HG03196 (cell line): ENCODE measurements at regions not wholly inside any gene's neighbourhood (a gene's known extent, or its start where the extent isn't known, plus 50 kb on each side); places are given as distances from the start of the nearest gene placed in this dataset.
"Not testable (repeated sequence)": the region's sequence is repeated elsewhere in the genome, so short reads cannot be mapped to it uniquely, and the experiment has no call there.

Experiments
- ATAC-seq: cut with Tn5 transposase; IDR thresholded peaks from one replicate; pipeline ENCODE4 v1.9.1; 2021; ENCODE audit not compliant: unreplicated experiment

DNA sequence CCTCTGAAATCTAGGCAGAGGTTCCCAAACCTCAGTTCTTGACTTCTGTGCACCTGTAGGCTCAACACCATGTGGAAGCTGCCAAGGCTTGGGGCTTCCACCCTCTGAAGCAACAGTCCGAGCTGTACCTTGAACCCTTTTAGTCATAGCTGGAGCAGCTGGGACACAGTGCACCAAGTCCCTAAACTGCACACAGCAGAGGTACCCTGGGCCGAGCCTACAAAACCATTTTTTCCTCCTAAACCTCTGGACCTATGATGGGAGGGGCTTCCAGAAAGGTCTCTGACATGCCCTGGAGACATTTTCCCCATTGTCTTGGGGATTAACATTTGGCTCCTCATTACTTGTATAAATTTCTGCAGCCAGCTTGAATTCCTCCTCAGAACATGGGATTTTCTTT, 168.8 kb downstream of the TLE3 start:
- not testable (repeated sequence) for ATAC-seq

GRCh38 chr15:69929905-69930630, 167.6 kb downstream of the TLE3 start:
- no peak for ATAC-seq

DNA sequence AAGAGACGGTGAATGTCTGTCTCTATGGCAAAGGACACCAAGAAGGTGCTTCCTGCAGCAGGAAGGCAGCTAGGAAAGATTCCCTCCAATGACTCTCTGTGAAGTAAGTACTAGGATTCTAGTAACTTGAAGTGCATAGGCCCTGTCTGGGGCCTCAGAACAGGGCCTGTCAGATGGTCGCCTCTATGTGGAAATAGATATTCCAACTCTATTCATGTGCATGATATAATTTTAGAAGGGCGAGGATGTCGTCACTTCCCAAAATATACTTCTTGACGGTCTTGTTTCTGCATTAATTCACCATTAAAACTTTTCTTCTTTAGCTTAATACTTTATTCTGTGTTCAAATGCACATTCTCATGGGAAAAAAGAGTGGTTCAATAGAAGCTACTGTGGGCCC, 167.0 kb downstream of the TLE3 start:
- no peak for ATAC-seq

GRCh38 chr15:69931156-69931555, 166.6 kb downstream of the TLE3 start:
- no peak for ATAC-seq

- no peak for ATAC-seq
Measured at GRCh38 chr15:69934607-69935006, 163.1 kb downstream of the TLE3 start.

- no peak for ATAC-seq
Measured at GRCh38 chr15:69939513-69940440, 157.9 kb downstream of the TLE3 start.

GRCh38 chr15:69940441-69941300, 157.0 kb downstream of the TLE3 start:
- no peak for ATAC-seq

DNA sequence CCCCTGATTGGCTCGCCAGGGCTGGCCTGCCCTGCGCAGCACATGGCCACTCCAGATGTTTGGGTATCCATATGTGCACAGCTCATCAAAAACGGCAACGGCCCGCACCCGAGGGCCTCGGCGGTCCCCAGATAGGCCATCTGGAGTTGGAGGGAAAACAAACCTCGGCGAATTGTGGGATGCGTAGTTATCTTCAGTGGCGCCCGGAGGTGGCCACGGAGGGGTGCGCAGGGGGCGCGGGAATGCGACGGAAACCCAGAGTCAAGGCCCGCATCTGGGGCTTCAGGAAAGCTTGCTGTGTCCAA, 156.5 kb downstream of the TLE3 start:
- ATAC-seq, result no peak

- ATAC-seq, result no peak
Measured at GRCh38 chr15:69941706-69942495, 155.8 kb downstream of the TLE3 start.

- ATAC-seq, result no peak
Measured at GRCh38 chr15:69943637-69944036, 154.1 kb downstream of the TLE3 start.

DNA sequence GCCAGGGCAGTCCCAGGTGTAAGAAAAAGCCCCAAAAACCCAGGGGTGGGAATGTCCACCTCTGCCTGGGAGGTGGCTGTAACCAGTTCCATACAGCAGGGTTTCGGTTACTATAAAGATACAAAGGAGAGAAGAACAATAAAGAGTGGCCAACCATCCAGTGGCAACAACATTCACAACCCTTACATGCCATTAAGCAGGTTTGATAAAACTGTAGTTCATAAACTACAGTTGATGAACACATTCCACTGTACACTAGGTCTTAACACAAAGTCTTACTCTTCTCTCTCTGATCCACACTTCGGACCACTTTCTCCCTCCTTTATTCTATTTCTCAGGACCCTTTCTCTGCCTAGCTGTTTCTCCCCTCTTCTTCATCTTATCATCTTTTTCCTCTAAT, 152.0 kb downstream of the TLE3 start:
- ATAC-seq, result no peak

GRCh38 chr15:69946870-69947269, 150.8 kb downstream of the TLE3 start:
- no peak for ATAC-seq

GRCh38 chr15:69947394-69947793, 150.3 kb downstream of the TLE3 start:
- no peak for ATAC-seq

- ATAC-seq, result no peak
Measured at GRCh38 chr15:69949485-69949884, 148.2 kb downstream of the TLE3 start.

- no peak for ATAC-seq
Measured at GRCh38 chr15:69951256-69951897, 146.3 kb downstream of the TLE3 start.

DNA sequence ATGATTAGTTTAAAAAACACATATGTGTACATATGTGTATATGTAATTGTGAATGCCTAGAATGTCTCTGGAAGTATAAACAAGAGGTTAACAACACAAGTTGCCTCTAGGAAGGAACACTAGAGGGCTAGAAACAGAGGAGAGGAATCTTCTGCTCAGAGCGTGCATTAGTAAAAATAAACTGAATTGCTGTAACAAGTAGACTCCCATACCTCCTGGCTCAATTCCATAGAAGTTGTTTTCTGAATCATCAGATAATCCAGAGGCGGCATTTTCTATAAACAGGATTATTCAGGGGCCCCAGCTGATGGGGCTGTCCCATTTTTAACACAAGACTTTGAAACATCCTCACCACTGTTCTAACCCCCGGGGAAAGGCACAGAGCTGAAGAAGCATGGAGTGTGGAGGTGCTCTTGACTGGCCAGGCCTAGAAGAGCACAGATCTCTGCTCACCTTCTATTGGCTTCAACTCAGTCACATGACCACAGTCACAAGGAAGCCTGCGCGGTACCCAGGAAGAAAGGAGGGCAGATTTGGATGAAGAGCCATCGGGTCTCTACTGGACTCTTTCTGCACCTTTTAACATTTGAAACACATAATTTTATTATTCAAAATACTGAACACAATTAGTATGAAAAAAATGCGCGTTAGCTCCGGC, 145.7 kb downstream of the TLE3 start:
- ATAC-seq, result no peak

DNA sequence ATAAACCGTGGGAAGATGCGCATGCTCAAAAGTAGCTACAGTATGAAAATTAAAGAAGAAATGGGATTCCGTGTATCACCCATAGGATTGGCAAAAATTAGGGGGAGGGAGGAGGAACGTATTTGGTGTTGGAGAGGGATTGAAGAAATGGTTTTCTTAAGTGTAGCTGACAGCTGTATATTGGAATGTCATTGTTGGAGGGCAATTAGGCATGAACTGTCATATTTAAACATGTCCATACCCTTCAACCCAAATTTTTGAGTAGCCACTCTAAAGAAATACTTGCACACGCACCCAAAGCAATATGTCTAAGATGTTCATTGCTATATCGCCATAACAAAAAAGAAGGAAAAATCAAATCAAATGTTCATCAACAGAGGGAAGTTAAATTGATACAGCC, 144.7 kb downstream of the TLE3 start:
- no peak for ATAC-seq

DNA sequence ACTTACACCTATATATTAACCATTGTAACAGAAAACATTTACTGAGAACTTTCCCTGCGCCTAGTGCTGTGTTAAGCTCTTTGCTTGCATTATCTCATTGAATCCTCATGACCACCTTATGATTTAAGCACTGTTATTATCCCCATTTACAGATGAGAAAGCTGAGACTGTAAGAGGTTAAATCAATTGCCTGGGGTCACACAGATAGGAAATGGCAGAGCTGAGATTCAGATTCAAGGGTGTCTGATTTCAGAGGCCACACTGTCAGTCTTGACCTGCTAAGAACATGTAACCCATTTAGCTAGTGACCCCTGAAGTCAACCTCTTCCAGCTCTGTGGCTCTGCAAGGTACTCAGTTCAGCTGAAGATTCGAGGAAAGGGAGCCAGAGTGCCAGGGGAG, 143.9 kb downstream of the TLE3 start:
- ATAC-seq, result no peak

DNA sequence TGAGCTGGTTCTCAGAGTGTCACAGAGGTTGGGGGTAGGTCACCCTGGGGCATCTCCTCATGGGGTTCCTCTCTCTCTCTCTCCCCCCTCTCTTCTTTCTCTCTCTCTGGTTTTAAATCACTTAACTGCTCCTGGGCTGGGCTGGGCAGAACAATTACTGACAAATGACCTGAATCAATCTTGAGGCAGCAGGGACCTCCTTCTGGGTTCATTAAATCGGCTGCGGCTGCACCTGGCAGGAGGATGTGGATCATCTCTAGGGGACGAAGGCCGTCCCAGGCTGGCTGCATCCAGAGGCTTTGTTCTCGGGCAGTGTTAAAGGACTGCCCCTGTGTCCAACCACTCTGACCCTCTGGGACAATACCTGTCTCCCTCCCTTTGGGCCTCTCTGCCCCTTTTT, 143.1 kb downstream of the TLE3 start:
- no peak for ATAC-seq
